Immature natural killer cell (primary cell): ENCODE measurements at regions not wholly inside any gene's neighbourhood (a gene's known extent, or its start where the extent isn't known, plus 50 kb on each side); places are given as distances from the start of the nearest gene placed in this dataset.

Source experiments
- DNase-seq, 3 donors: peaks; one replicate each; pipeline ENCODE4 v3.0.0; 2022; ENCODE audit warnings: mixed read lengths in 1 of 3
- H3K27ac Mint-ChIP-seq, 6 donors: one replicate each; pipeline ENCODE4 v1.8.0; 2020; ENCODE audit warnings: mixed read lengths in 6 of 6, mild to moderate bottlenecking in 5 of 6, inconsistent platforms in 4 of 6, moderate library complexity in 3 of 6
- H3K27me3 Mint-ChIP-seq, 3 donors: one replicate each; pipeline ENCODE4 v1.8.0; 2020 to 2021; ENCODE audit warnings: low read depth in 3 of 3, mild to moderate bottlenecking in 3 of 3, mixed read lengths in 3 of 3, moderate library complexity in 3 of 3, inconsistent platforms in 1 of 3
- H3K36me3 Mint-ChIP-seq, 3 donors: one replicate each; pipeline ENCODE4 v1.8.0; 2020; ENCODE audit warnings: mixed read lengths in 3 of 3, inconsistent platforms in 2 of 3, mild to moderate bottlenecking in 2 of 3
- H3K4me1 Mint-ChIP-seq, 2 donors: one replicate each; pipeline ENCODE4 v1.8.0; 2020; ENCODE audit warnings: inconsistent platforms in 2 of 2, mild to moderate bottlenecking in 2 of 2, mixed read lengths in 2 of 2, moderate library complexity in 1 of 2
- H3K4me3 Mint-ChIP-seq, 5 donors: one replicate each; pipeline ENCODE4 v1.8.0; 2020; ENCODE audit warnings: mild to moderate bottlenecking in 5 of 5, mixed read lengths in 5 of 5, inconsistent platforms in 3 of 5, moderate library complexity in 3 of 5
- H3K9me3 Mint-ChIP-seq, 6 donors: one replicate each; pipeline ENCODE4 v1.8.0; 2020; ENCODE audit warnings: mild to moderate bottlenecking in 6 of 6, mixed read lengths in 6 of 6, inconsistent platforms in 4 of 6, moderate library complexity in 3 of 6

DNA sequence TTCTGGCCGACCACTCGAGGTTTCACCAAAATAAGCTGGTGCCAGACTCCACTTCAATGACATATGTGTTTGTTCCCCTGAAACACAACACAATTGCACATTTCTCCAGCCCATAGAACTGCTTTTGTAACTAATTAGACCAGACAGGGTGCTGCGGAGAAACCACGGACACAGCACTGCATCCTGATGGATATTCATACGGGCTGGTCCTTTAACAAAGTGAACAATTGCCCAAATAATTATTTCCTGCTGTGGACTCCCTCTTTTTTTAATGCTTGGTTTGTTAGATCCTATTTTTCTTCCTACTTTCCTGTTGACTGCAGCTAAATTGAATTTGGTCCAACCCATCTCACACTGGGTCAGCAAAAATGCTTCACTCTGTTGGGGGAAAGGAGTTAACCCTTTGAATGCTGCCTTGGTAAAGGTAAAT is 198.6 kb upstream of the BMPER start:
- Mint-ChIP-seq H3K4me1 (peaks cover 86 to 91% of the 10 kb centered on the region in 2 donors), H3K36me3 (peaks cover 0 to 12% (median 4%) of the 10 kb centered on the region in 3 donors), H3K4me3 (peak overlapping the region; percentile 56 to 76 (median 64)), H3K27ac (peak overlapping the region; percentile 93 to 99 (median 96)), H3K27me3 (peaks cover 2 to 7% (median 3%) of the 10 kb centered on the region in 3 donors), H3K9me3 (peaks cover 0 to 9% (median 7%) of the 10 kb centered on the region in 6 donors)
- DNase-seq = peak in 2 of 3 donors; percentile 32 to 34

DNA sequence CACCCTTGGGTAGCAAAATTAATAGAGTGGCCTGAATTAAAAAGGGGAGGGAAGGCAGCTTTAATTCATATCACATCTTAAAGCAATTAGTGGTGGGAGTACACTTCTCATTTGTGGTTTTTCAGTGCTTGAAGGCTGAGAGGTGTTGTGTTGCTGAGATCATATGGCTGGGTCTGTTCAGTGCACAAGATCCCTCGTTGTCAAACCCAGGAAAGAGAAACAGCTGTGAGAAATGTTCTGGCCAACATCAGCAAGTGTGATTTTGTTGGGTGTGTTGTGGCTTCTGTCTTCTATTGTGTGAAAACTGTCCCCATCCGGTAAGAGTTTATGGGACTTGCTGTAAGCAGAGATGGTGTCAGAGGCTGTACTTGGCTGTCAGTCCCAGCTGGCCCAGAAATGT is 197.9 kb upstream of the BMPER start:
- H3K4me3 Mint-ChIP-seq = peak overlapping the region; percentile 56 to 76 (median 64)
- peaks cover 82 to 90% of the 10 kb centered on the region in 2 donors for H3K4me1 Mint-ChIP-seq

DNA sequence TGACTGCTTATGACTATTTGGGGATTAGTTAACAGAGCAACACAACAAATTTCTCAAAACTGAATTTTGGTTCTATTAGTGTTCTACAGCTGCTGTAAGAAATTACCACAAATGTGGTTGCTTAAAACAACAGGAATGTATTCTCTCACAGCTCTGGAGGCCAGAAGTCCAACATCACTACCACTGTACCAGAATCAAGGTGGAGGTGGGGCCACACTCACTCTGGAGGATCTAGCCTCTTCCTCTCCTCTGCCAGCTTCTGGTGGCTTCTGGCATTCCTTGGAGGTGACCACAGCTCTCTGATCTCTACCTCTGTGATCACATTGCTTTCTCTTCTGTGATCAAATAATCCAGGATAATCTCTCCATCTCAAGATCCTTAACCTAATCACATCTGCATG is 194.7 kb upstream of the BMPER start:
- Mint-ChIP-seq H3K4me3 (peak overlapping the region in 4 of 5 donors; percentile 31 to 61 (median 48)), H3K27me3 (peaks cover 2 to 7% (median 3%) of the 10 kb centered on the region in 3 donors), H3K27ac (peak overlapping the region; percentile 56 to 83 (median 78)), H3K4me1 (peaks cover 50 to 59% of the 10 kb centered on the region in 2 donors), H3K36me3 (peaks cover 0 to 6% (median 0%) of the 10 kb centered on the region in 3 donors), H3K9me3 (no peaks in the 10 kb centered on the region)
- no peak for DNase-seq

More for the DNA sequence above, 197.9 kb upstream of the BMPER start:
- H3K36me3 Mint-ChIP-seq = peaks cover 0 to 10% (median 2%) of the 10 kb centered on the region in 3 donors
- H3K27ac Mint-ChIP-seq = peak overlapping the region; percentile 93 to 99 (median 96)
- H3K27me3 Mint-ChIP-seq = peaks cover 2 to 6% (median 3%) of the 10 kb centered on the region in 3 donors
- peak; percentile 78 to 87 (median 79) for DNase-seq
- peaks cover 0 to 5% (median 2%) of the 10 kb centered on the region in 6 donors for H3K9me3 Mint-ChIP-seq

DNA sequence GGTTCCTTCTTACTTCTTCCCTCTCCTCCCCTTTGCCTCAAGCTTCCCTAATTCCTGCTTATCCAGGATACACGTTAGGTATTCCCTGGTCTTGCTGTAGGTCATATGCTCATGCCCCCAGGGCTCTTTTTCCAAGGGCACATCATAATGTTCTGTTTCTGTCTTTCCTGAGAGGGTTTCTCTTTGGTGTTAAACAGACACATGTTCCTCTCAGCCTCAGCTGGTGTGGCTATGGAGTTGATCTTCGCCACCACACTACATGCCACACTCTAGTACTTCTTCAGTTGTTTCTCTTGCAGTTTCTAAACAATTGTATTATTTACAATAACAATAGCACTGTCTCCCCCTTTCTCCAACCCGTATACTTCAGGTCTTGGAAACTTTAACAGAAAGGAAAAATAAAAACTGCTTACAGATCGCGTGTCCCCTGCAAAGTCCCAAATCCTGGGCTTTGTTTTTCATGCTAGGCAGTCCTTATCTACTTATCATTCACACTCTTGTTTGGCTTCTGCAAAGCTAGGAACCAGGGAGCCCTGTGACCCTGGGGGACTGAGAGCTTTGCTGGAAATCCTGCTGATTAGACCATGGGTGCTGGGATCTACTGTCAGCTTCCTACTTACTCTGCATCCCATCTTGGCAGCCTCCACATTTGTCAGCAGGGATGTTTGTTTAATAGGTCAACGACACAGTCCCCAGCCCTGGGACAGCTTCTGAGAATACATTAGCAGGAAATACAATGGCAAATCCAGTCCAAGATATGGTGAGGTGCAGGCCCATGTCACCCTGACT is 193.9 kb upstream of the BMPER start:
- peaks cover 44 to 57% of the 10 kb centered on the region in 2 donors for H3K4me1 Mint-ChIP-seq
- peaks cover 0 to 4% (median 0%) of the 10 kb centered on the region in 3 donors for H3K36me3 Mint-ChIP-seq
- peak overlapping the region in 4 of 5 donors; percentile 41 to 83 (median 65) for H3K4me3 Mint-ChIP-seq
- no peaks in the 10 kb centered on the region for H3K9me3 Mint-ChIP-seq
- peak overlapping the region; percentile 73 to 95 (median 88) for H3K27ac Mint-ChIP-seq
- H3K27me3 Mint-ChIP-seq = peaks cover 2 to 7% (median 3%) of the 10 kb centered on the region in 3 donors
- DNase-seq = no peak

DNA sequence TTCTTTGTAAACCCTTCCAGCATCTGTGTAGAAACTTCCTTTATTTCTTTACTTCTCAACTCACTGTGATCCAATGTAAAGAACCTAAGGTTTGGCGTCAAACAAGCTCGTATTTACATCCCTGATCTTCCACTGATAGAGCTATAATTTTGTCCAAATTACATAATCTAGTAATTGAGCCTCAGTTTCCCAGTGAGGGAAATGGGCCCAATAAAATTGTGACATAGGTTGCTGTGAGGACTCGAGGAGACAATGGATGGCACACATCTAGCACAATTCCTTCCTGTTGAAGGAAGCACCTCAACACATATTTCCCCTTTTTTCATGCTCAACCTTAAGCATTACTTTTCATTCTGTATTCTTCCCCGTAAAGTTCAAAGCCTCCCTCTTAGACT is 193.3 kb upstream of the BMPER start:
- H3K27me3 Mint-ChIP-seq = peaks cover 2 to 7% (median 3%) of the 10 kb centered on the region in 3 donors
- peaks cover 0 to 7% (median 0%) of the 10 kb centered on the region in 3 donors for H3K36me3 Mint-ChIP-seq
- H3K9me3 Mint-ChIP-seq = no peaks in the 10 kb centered on the region
- H3K4me3 Mint-ChIP-seq = peak overlapping the region in 1 of 5 donors; percentile 83
- H3K4me1 Mint-ChIP-seq = peaks cover 44 to 57% of the 10 kb centered on the region in 2 donors
- peak overlapping the region in 5 of 6 donors; percentile 21 to 95 (median 73) for H3K27ac Mint-ChIP-seq
- DNase-seq = no peak

DNA sequence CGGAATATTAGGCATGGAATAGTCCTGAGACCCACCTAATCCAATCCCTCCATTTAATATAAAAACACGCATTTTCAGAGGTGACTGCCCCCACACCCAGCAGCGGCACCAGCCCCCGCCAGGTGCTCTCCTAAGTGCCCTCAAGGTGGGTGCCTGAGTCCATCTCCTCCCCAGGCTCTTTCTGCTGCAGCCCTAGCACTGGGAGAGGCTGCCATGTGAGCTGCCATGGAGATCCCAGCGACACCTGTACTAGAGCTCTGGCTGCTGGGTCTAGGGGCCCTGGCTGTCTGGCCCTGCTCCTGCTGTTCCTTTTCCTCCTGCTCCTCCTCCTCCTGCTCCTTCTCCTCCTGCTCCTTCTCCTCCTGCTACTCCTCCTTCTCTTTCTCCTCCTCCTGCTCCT is 191.1 kb upstream of the BMPER start:
- peaks cover 0 to 7% (median 0%) of the 10 kb centered on the region in 3 donors for H3K36me3 Mint-ChIP-seq
- peaks cover 0 to 5% (median 0%) of the 10 kb centered on the region in 6 donors for H3K9me3 Mint-ChIP-seq
- peaks cover 32 to 41% of the 10 kb centered on the region in 2 donors for H3K4me1 Mint-ChIP-seq
- H3K27ac Mint-ChIP-seq = peak overlapping the region in 1 of 6 donors; percentile 36
- no peak overlapping the region for H3K4me3 Mint-ChIP-seq
- H3K27me3 Mint-ChIP-seq = peaks cover 0 to 1% (median 0%) of the 10 kb centered on the region in 3 donors
- DNase-seq = no peak

DNA sequence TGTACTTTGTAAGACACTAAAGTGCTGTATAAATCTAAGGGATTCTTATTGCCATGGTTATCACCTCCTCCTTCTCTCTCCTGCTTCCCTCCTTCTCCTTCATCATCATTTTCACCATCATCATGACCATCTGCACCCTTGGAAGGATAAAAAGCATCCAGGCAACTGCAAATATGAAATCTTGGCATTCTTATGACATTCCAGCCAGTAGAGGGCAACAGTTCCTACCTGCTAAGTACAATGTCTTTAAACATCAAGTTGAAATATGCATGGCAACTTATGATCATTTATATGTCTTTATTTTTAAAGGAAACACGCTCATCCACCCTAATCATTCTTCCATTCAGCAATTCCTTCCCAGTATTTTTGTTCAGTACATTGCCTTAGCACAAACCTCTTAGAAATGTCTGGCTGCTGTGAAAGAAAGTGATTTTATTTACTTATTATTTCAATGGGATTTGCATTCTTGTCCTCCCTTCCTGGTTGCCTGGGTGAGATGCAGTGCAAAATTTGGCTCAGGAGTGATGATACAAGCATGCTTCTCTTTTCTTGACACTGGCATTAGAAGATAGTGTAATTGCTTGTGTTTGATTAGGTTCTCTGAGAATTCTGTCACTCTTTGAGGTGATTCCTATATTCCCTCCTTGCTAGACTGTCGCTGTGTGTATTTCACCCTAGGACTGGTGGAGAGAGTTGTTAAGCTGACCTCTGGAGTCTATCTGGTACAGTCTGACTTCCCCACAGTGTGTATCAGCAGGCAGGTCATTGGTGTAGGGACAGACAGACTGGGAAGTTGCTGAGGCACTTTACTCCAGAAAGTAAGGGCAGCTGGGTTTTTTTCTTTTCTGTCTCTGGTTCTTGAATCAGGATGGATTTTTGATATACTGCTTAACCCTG is 188.5 kb upstream of the BMPER start:
- H3K36me3 Mint-ChIP-seq = peaks cover 0 to 14% (median 1%) of the 10 kb centered on the region in 3 donors
- peak overlapping the region in 5 of 6 donors; percentile 4 to 60 (median 38) for H3K27ac Mint-ChIP-seq
- peak in 1 of 3 donors; percentile 29 for DNase-seq
- peaks cover 13 to 19% of the 10 kb centered on the region in 2 donors for H3K4me1 Mint-ChIP-seq
- peaks cover 0 to 5% (median 0%) of the 10 kb centered on the region in 6 donors for H3K9me3 Mint-ChIP-seq
- H3K4me3 Mint-ChIP-seq = peak overlapping the region in 1 of 5 donors; percentile 20
- peaks cover 0 to 1% (median 0%) of the 10 kb centered on the region in 3 donors for H3K27me3 Mint-ChIP-seq

DNA sequence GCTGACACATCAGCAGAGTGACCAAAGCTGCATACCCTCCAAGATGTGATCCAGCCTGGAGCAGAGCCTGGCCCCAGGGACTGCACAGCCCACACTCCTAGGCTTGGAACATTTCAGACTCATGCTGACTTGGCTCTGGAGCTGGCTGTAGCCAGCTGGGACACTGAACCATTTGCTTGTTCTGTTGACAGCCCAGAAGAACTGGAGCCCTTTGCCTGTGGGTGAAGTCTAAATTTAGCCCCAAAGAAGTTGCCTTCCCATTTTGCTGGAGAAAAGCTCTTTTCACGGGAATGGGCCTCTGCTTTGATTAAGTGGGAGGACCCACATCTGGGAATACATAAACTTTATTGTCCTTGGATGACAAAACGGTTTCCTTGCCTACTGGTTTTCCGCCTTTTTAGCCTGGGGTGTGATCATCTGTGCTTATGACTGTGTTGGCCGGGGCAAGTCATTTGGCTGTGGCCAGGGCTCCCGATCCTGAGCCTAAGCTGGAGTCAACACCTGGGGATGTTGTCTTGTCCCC is 186.2 kb upstream of the BMPER start:
- Mint-ChIP-seq H3K27me3 (peaks cover 0 to 1% (median 0%) of the 10 kb centered on the region in 3 donors), H3K36me3 (peaks cover 0 to 14% (median 2%) of the 10 kb centered on the region in 3 donors), H3K9me3 (peaks cover 0 to 5% (median 0%) of the 10 kb centered on the region in 6 donors), H3K27ac (no peak overlapping the region), H3K4me3 (no peak overlapping the region), H3K4me1 (peaks cover 17 to 21% of the 10 kb centered on the region in 2 donors)
- no peak for DNase-seq

DNA sequence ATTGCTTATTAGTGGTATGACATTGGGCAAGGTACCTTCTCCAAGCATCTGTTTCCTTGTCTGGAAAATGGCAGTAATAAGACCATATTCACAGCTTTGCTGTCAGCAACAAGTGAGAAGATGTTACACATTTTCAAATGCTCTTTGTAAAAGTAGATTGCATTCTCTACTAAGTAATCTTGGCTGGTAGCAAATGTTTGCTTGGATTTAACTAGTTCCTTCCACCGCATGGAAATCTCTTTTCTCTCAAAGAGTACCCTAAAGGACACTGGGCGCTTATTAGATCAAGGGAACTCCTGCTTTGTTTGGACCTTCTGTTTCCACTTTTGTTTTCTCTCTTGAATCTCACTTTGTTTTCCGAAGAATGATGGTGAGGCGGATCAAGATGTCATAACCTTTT is 185.2 kb upstream of the BMPER start:
- peaks cover 0 to 10% (median 2%) of the 10 kb centered on the region in 3 donors for H3K36me3 Mint-ChIP-seq
- H3K4me1 Mint-ChIP-seq = peaks cover 18 to 23% of the 10 kb centered on the region in 2 donors
- H3K27me3 Mint-ChIP-seq = no peaks in the 10 kb centered on the region
- H3K9me3 Mint-ChIP-seq = peaks cover 0 to 5% (median 0%) of the 10 kb centered on the region in 6 donors
- H3K27ac Mint-ChIP-seq = peak overlapping the region in 1 of 6 donors; percentile 17
- DNase-seq = no peak
- H3K4me3 Mint-ChIP-seq = no peak overlapping the region

DNA sequence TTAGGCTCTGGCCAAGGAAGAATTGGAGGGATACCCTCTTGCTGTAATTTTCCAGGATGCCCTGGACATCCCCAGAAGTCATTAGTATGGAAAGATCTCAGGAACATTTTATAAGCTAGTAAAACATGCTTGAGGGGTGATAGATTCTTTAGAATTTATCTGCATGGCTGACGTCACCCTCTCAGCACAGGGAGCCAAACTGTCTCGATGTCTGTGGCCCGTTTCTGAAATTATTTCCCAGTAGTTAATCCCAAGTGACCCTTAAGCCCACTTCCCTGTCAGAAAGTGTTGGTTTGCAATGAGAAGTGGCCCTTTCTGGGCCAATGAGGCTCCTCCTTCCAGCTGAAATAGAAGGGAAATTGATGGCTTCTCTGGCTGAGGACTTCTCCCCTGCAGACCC is 184.5 kb upstream of the BMPER start:
- H3K4me1 Mint-ChIP-seq = peaks cover 25 to 30% of the 10 kb centered on the region in 2 donors
- H3K27me3 Mint-ChIP-seq = no peaks in the 10 kb centered on the region
- no peak for DNase-seq
- H3K27ac Mint-ChIP-seq = no peak overlapping the region
- H3K9me3 Mint-ChIP-seq = peaks cover 0 to 5% (median 0%) of the 10 kb centered on the region in 6 donors
- H3K4me3 Mint-ChIP-seq = no peak overlapping the region
- H3K36me3 Mint-ChIP-seq = peaks cover 0 to 10% (median 2%) of the 10 kb centered on the region in 3 donors

DNA sequence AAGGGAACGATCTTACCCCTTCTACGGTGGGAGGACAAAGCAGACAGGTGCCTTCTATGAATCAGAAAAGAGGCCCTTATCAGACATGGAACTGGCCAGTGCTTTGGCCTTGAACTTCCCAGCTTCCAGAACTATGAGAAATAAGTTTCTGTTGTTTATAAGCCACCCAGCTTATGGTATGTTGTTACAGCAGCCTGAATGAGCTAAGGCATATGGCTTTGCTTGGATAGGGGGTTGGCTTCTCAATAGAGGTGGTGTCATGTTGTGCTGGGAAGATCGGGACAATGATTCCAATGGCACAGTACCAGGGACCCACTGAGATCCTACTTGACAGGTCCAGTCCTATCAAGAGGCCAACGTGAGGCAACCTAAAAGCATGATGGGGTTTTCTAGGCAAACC is 183.4 kb upstream of the BMPER start:
- Mint-ChIP-seq H3K4me3 (no peak overlapping the region), H3K27ac (no peak overlapping the region), H3K4me1 (peaks cover 18 to 21% of the 10 kb centered on the region in 2 donors), H3K36me3 (peaks cover 0 to 6% (median 2%) of the 10 kb centered on the region in 3 donors), H3K27me3 (peaks cover 0 to 2% (median 0%) of the 10 kb centered on the region in 3 donors), H3K9me3 (peaks cover 0 to 7% (median 0%) of the 10 kb centered on the region in 6 donors)
- DNase-seq = no peak

DNA sequence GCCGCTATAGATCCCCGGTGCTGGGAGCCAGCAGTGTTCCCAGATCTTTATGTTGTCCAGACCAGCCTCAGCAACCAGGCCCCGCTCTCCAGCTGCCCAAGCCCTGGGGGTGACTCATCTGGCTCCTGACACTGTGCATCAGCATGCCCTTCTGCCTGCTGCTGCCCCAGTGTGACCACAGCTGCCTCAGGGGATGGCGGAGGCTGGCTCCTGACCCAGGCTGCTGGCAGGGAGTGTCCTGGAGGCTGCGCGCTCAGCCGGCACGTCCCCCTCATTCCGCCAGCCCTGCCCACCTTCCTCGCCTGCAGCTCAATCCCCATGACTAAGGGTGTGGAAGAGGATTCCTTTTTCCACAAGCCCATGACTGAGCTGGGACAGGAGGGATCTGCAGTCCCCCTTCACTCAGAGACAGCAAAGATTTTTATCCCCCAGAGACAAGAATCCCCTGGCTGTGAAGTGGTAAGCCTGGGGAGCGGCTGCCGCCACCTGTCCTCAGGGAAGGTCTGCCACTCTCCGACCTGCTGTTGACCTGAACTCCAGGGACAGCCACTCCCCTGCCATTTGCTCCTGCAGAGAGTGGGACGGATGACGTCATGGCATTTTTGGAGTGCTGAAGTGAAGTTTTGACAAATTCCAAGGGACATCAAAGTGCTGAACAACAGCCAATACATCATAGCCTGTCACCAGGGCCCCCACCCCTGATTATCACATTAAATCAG is 182.8 kb upstream of the BMPER start:
- H3K9me3 Mint-ChIP-seq = peaks cover 0 to 7% (median 0%) of the 10 kb centered on the region in 6 donors
- peaks cover 13 to 18% of the 10 kb centered on the region in 2 donors for H3K4me1 Mint-ChIP-seq
- no peak for DNase-seq
- peaks cover 0 to 6% (median 2%) of the 10 kb centered on the region in 3 donors for H3K36me3 Mint-ChIP-seq
- peaks cover 0 to 2% (median 0%) of the 10 kb centered on the region in 3 donors for H3K27me3 Mint-ChIP-seq
- no peak overlapping the region for H3K4me3 Mint-ChIP-seq
- H3K27ac Mint-ChIP-seq = no peak overlapping the region
